Natural killer cell (primary cell): ENCODE measurements at regions not wholly inside any gene's neighbourhood (a gene's known extent, or its start where the extent isn't known, plus 50 kb on each side); places are given as distances from the start of the nearest gene placed in this dataset.
"Not testable (repeated sequence)": the region's sequence is repeated elsewhere in the genome, so short reads cannot be mapped to it uniquely, and the experiment has no call there.

ENCODE experiments used
- ATAC-seq, 3 donors: fragments of 150-1000 bp in 2 of 3; fragments of 200-7000 bp in 1 of 3; cut with Tn5 transposase; 1 replicate in 1 of 3; 2 replicates in 2 of 3; pipeline ENCODE4 v1.10.0; 2021; ENCODE audit warnings: mild to moderate bottlenecking in 2 of 3, moderate library complexity in 2 of 3
- DNase-seq, 2 donors: peaks; one replicate each; pipeline versions ENCODE4 v3.0.0 to v3.0.0-alpha.2; 2013 to 2021; ENCODE audit warnings: mixed read lengths in 1 of 2
- H3K27ac ChIP-seq: one replicate; pipeline ENCODE4 v1.5.1; 2013; ENCODE audit warnings: mild to moderate bottlenecking, low read length
- H3K27me3 ChIP-seq: one replicate; pipeline ENCODE4 v1.6.1; 2013; ENCODE audit warnings: low read length; ENCODE audit not compliant: control insufficient read depth, insufficient read depth
- H3K36me3 ChIP-seq: one replicate; pipeline ENCODE4 v1.6.1; 2013; ENCODE audit warnings: low read length; ENCODE audit not compliant: control insufficient read depth, insufficient read depth
- H3K4me1 ChIP-seq: one replicate; pipeline ENCODE4 v1.6.1; 2013; ENCODE audit warnings: low read length; ENCODE audit not compliant: control insufficient read depth, insufficient read depth
- H3K4me3 ChIP-seq: one replicate; pipeline ENCODE4 v1.5.1; 2013; ENCODE audit warnings: low read length
- H3K9me3 ChIP-seq: one replicate; pipeline ENCODE4 v1.6.1; 2013; ENCODE audit warnings: low read length; ENCODE audit not compliant: control insufficient read depth, insufficient read depth
- H3K27ac Mint-ChIP-seq, 2 donors: one replicate each; pipeline ENCODE4 v1.8.0; 2022; ENCODE audit warnings: mild to moderate bottlenecking in 2 of 2, mixed read lengths in 2 of 2, moderate library complexity in 1 of 2
- H3K27me3 Mint-ChIP-seq, 2 donors: one replicate each; pipeline ENCODE4 v1.8.0; 2022; ENCODE audit warnings: low read depth in 2 of 2, mixed read lengths in 2 of 2
- H3K36me3 Mint-ChIP-seq: one replicate; pipeline ENCODE4 v1.8.0; 2022; ENCODE audit warnings: mixed read lengths
- H3K4me1 Mint-ChIP-seq, 2 donors: one replicate each; pipeline ENCODE4 v1.8.0; 2022; ENCODE audit warnings: mixed read lengths in 2 of 2
- H3K4me3 Mint-ChIP-seq: one replicate; pipeline ENCODE4 v1.8.0; 2022; ENCODE audit warnings: mild to moderate bottlenecking, moderate library complexity, mixed read lengths
- H3K9me3 Mint-ChIP-seq, 2 donors: one replicate each; pipeline ENCODE4 v1.8.0; 2022; ENCODE audit warnings: mixed read lengths in 2 of 2
- CTCF ChIP-seq: fragments of 200-600 bp; IDR thresholded peaks from one replicate; pipeline ENCODE4 v1.8.0; 2022; ENCODE audit warnings: antibody characterized with exemption
- WGBS: methylation state at CpG from one replicate; pipeline ENCODE4 v1.1.7; 2013; ENCODE audit warnings: missing lambda C conversion rate; ENCODE audit not compliant: insufficient coverage; 5-methylcytosine and 5-hydroxymethylcytosine counted together
- intact Hi-C: fragments of 100-400 bp; cut with micrococcal nuclease; formaldehyde crosslinking; loops from one replicate; pipeline ENCODE4 v1.14.2; 2022

GRCh38 chr19:31470952-31471351 is 121.7 kb upstream of the TSHZ3 start:
- ATAC-seq = no peak
- Histone ChIP-seq H3K4me1 (no peaks in the 10 kb centered on the region), H3K36me3 (no peaks in the 10 kb centered on the region), H3K27me3 (no peaks in the 10 kb centered on the region), H3K4me3 (no peak overlapping the region), H3K9me3 (no peaks in the 10 kb centered on the region), H3K27ac (no peak overlapping the region)
- peaks cover 3 to 10% of the 10 kb centered on the region in 2 donors for H3K27me3 Mint-ChIP-seq
- no peak overlapping the region for H3K4me3 Mint-ChIP-seq
- TF ChIP-seq CTCF = no peak
- DNase-seq = no peak
- intact Hi-C loops = no loop called here
- H3K4me1 Mint-ChIP-seq = peaks cover 6 to 11% of the 10 kb centered on the region in 2 donors
- no peaks in the 10 kb centered on the region for H3K36me3 Mint-ChIP-seq
- no peak overlapping the region for H3K27ac Mint-ChIP-seq
- WGBS = 93% methylated on average over 5 of the region's 5 CpGs
- H3K9me3 Mint-ChIP-seq = no peaks in the 10 kb centered on the region

GRCh38 chr19:31478241-31478640 is 129.0 kb upstream of the TSHZ3 start:
- no peaks in the 10 kb centered on the region for H3K9me3 Mint-ChIP-seq
- no peak overlapping the region for H3K4me3 Mint-ChIP-seq
- H3K27ac Mint-ChIP-seq = no peak overlapping the region
- Histone ChIP-seq H3K36me3 (no peaks in the 10 kb centered on the region), H3K4me3 (no peak overlapping the region), H3K27me3 (no peaks in the 10 kb centered on the region), H3K27ac (no peak overlapping the region), H3K9me3 (no peaks in the 10 kb centered on the region), H3K4me1 (no peaks in the 10 kb centered on the region)
- DNase-seq (no peak), ATAC-seq (no peak)
- no peak for TF ChIP-seq CTCF
- H3K36me3 Mint-ChIP-seq = no peaks in the 10 kb centered on the region
- intact Hi-C loops = no loop called here
- peaks cover 0 to 6% of the 10 kb centered on the region in 2 donors for H3K27me3 Mint-ChIP-seq
- 90% methylated on average over 5 of the region's 5 CpGs for whole genome bisulfite sequencing
- no peaks in the 10 kb centered on the region for H3K4me1 Mint-ChIP-seq

GRCh38 chr19:31483226-31483857 is 134.1 kb upstream of the TSHZ3 start:
- Histone ChIP-seq H3K4me1 (no peaks in the 10 kb centered on the region), H3K36me3 (no peaks in the 10 kb centered on the region), H3K9me3 (no peaks in the 10 kb centered on the region), H3K27me3 (no peaks in the 10 kb centered on the region), H3K27ac (no peak overlapping the region), H3K4me3 (no peak overlapping the region)
- Mint-ChIP-seq H3K36me3 (no peaks in the 10 kb centered on the region), H3K4me3 (no peak overlapping the region), H3K27ac (no peak overlapping the region), H3K9me3 (no peaks in the 10 kb centered on the region), H3K4me1 (peaks cover 0 to 7% of the 10 kb centered on the region in 2 donors), H3K27me3 (peaks cover 0 to 3% of the 10 kb centered on the region in 2 donors)
- no peak for TF ChIP-seq CTCF
- ATAC-seq (no peak), DNase-seq (no peak)
- intact Hi-C loops = no loop called here

- H3K27ac Mint-ChIP-seq, H3K4me1 ChIP-seq, H3K4me3 ChIP-seq, H3K9me3 Mint-ChIP-seq, H3K9me3 ChIP-seq, H3K27me3 Mint-ChIP-seq, H3K4me3 Mint-ChIP-seq, H3K27ac ChIP-seq, H3K36me3 Mint-ChIP-seq, intact Hi-C loops, H3K27me3 ChIP-seq, H3K36me3 ChIP-seq, DNase-seq: not testable (repeated sequence)
- ATAC-seq = peak in 1 of 3 donors; percentile 37
- peaks cover 0 to 13% of the 10 kb centered on the region in 2 donors for H3K4me1 Mint-ChIP-seq
- WGBS = 78% methylated on average over 2 of the region's 2 CpGs
Measured at GRCh38 chr19:31484858-31485410, 135.7 kb upstream of the TSHZ3 start.
